ENCODE measurements at regions not wholly inside any gene's neighbourhood (a gene's known extent, or its start where the extent isn't known, plus 50 kb on each side); places are given as distances from the start of the nearest gene placed in this dataset.

GRCh38 chr1:213618094-213618493, 369.7 kb upstream of the PROX1 start:
- no peak for TF ChIP-seq POLR2A (IDR thresholded peaks at IDR 0.05)
- TF ChIP-seq CTCF (IDR thresholded peaks at IDR 0.05 in 4 of 5, conservative IDR thresholded peaks at IDR 0.05 in 1 of 5) = no peak
